NT2/D1 (cell line): ENCODE measurements at regions not wholly inside any gene's neighbourhood (a gene's known extent, or its start where the extent isn't known, plus 50 kb on each side); places are given as distances from the start of the nearest gene placed in this dataset.

ENCODE experiments used
- SUZ12 ChIP-seq: IDR thresholded peaks from 2 replicates; pipeline ENCODE4 v1.6.1; 2011; ENCODE audit not compliant: insufficient read length, insufficient read depth; ENCODE audit errors: extremely low read depth
- YY1 ChIP-seq: IDR thresholded peaks from 2 replicates; pipeline ENCODE4 v1.6.1; 2011; ENCODE audit not compliant: insufficient read length, insufficient read depth

DNA sequence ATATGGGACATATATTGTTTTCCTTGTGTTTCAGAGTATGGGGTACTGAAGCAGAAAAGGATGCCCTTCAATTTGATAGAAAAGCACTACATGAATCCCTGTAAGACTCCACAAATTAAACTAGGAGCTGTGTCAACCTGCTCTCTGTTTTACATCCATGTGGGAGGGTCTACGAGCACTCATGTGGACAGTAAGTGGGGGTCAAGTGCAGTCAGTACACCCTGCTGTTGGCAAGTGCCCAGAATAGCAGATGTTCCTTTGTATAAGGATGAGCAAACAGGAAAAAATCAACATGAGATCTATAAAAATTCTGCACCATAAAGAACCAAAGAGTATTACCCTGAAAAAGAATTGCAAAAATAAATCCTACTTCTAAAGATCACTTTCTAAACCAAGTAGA, 659.9 kb downstream of the SI start:
- no peak for TF ChIP-seq SUZ12
- no peak for TF ChIP-seq YY1
